HCT116 (cell line): ENCODE measurements at regions not wholly inside any gene's neighbourhood (a gene's known extent, or its start where the extent isn't known, plus 50 kb on each side); places are given as distances from the start of the nearest gene placed in this dataset.

Source experiments
- ATAC-seq: fragments of 200-7000 bp; cut with Tn5 transposase; 2 replicates; pipeline ENCODE4 v1.9.1; 2020; ENCODE audit warnings: mild to moderate bottlenecking, moderate library complexity
- BruUV-seq: library from RNA; stranded (reverse); fragments of 400-500 nt; replicated peaks from 2 replicates; lab custom pipeline; 2021; lab: Mats Ljungman, UMichigan
- CTCF ChIA-PET: fragments of 300-600 bp; sonication (Branson Sonifier 250); formaldehyde crosslinking; loops from one replicate; lab custom pipeline; 2021; ENCODE audit warnings: antibody characterized with exemption; lab: Charles Lee
- POLR2A ChIA-PET: fragments of 300-600, 350-600 bp; sonication (Branson Sonifier 250); formaldehyde crosslinking; loops from one replicate; lab custom pipeline; 2021; ENCODE audit warnings: antibody characterized with exemption; lab: Charles Lee
- RAD21 ChIA-PET, 2 experiments: fragments of 300-600 bp; sonication (Branson Sonifier 250); formaldehyde crosslinking; loops; one replicate each; lab custom pipeline; 2023; ENCODE audit warnings: low total read pairs in 2 of 2; ENCODE audit not compliant: uncharacterized antibody in 2 of 2, unreplicated experiment in 2 of 2, low non-redundant PET in 1 of 2; lab: Charles Lee
- DNase-seq: peaks from one replicate; pipeline ENCODE4 v3.0.0-alpha.2; 2010; ENCODE audit warnings: low read depth, low spot score
- H2AFZ ChIP-seq: fragments of 200-600 bp; shearing (Covaris generic), sonication (generic); 2 replicates; pipeline ENCODE4 v1.6.1; 2017; ENCODE audit warnings: low read depth, mixed run types, mixed read lengths, antibody characterized with exemption, low read length; ENCODE audit not compliant: poor library complexity, severe bottlenecking
- H3K27ac ChIP-seq: 2 replicates; pipeline ENCODE4 v1.5.1; 2012; ENCODE audit warnings: low read depth, low read length
- H3K27me3 ChIP-seq: fragments of 200-600 bp; sonication (generic); 2 replicates; pipeline ENCODE4 v1.6.1; 2016; ENCODE audit warnings: mixed run types, low read length, mixed read lengths; ENCODE audit not compliant: insufficient read depth
- H3K36me3 ChIP-seq, 2 experiments: fragments of 200-500 bp in 1 of 2; fragments of 200-600 bp in 1 of 2; sonication (Bioruptor generic) in 1 of 2; sonication (generic) in 1 of 2; 2 replicates each; pipeline versions ENCODE4 v1.5.1 to v1.6.1; 2014 to 2016; ENCODE audit warnings: low read length in 2 of 2, inconsistent platforms in 1 of 2, mixed read lengths in 1 of 2, mixed run types in 1 of 2; ENCODE audit not compliant: insufficient read depth in 2 of 2, control insufficient read depth in 1 of 2
- H3K4me1 ChIP-seq, 2 experiments: fragments of 200-600 bp in 1 of 2; sonication (generic) in 1 of 2; 2 replicates each; pipeline versions ENCODE4 v1.5.1 to v1.6.1; 2012 to 2017; ENCODE audit warnings: low read length in 2 of 2, inconsistent platforms in 1 of 2, mild to moderate bottlenecking in 1 of 2, mixed read lengths in 1 of 2, mixed run types in 1 of 2, moderate library complexity in 1 of 2; ENCODE audit not compliant: insufficient read depth in 2 of 2, control insufficient read depth in 1 of 2
- H3K4me2 ChIP-seq: fragments of 200-600 bp; sonication (generic); 2 replicates; pipeline ENCODE4 v1.6.1; 2017; ENCODE audit warnings: mixed run types, low read length, mixed read lengths
- H3K4me3 ChIP-seq, 2 experiments: fragments of 200-600 bp in 1 of 2; sonication (generic) in 1 of 2; replicated peaks in 1 of 2; 2 replicates each; pipeline ENCODE4 v1.5.1; 2011 to 2016; ENCODE audit warnings: low read length in 2 of 2, control low read depth in 1 of 2, low read depth in 1 of 2, mild to moderate bottlenecking in 1 of 2, mixed read lengths in 1 of 2, mixed run types in 1 of 2
- H3K79me2 ChIP-seq: fragments of 200-600 bp; sonication (generic); 2 replicates; pipeline ENCODE4 v1.6.1; 2017; ENCODE audit warnings: mild to moderate bottlenecking, mixed run types, low read length, moderate library complexity, mixed read lengths; ENCODE audit not compliant: insufficient read depth
- H3K9ac ChIP-seq: fragments of 200-600 bp; sonication (generic); 2 replicates; pipeline ENCODE4 v1.6.1; 2016; ENCODE audit warnings: low read length, mixed read lengths
- H3K9me2 ChIP-seq: fragments of 200-600 bp; sonication (generic), shearing (Covaris generic); 2 replicates; pipeline ENCODE4 v1.6.1; 2017; ENCODE audit warnings: mixed run types, mild to moderate bottlenecking, moderate library complexity; ENCODE audit not compliant: insufficient read depth
- H3K9me3 ChIP-seq, 2 experiments: fragments of 200-500 bp in 1 of 2; fragments of 200-600 bp in 1 of 2; sonication (Bioruptor generic) in 1 of 2; sonication (generic) in 1 of 2; 2 replicates each; pipeline ENCODE4 v1.6.1; 2014 to 2017; ENCODE audit warnings: low read length in 2 of 2, mixed read lengths in 2 of 2, inconsistent platforms in 1 of 2, low read depth in 1 of 2, mild to moderate bottlenecking in 1 of 2, mixed run types in 1 of 2, moderate library complexity in 1 of 2; ENCODE audit not compliant: control insufficient read depth in 1 of 2, insufficient read depth in 1 of 2
- H4K20me1 ChIP-seq: fragments of 200-600 bp; sonication (generic), shearing (Covaris generic); 2 replicates; pipeline ENCODE4 v1.6.1; 2017; ENCODE audit warnings: mixed run types, mild to moderate bottlenecking, moderate library complexity; ENCODE audit not compliant: insufficient read depth
- ATF3 ChIP-seq: IDR thresholded peaks from 2 replicates; pipeline ENCODE4 v1.6.1; 2012
- CBX3 ChIP-seq: IDR thresholded peaks from 2 replicates; pipeline ENCODE4 v1.6.1; 2012; ENCODE audit warnings: low read depth
- CTCF ChIP-seq, 3 experiments: fragments of 200-600 bp in 1 of 3; sonication (generic) in 1 of 3; IDR thresholded peaks in 2 of 3; conservative IDR thresholded peaks in 1 of 3; 2 replicates each; pipeline ENCODE4 v1.5.1; 2012 to 2017; ENCODE audit warnings: low read depth in 2 of 3, low read length in 2 of 3, antibody characterized with exemption in 1 of 3, borderline replicate concordance in 1 of 3, control low read depth in 1 of 3, mild to moderate bottlenecking in 1 of 3, mixed read lengths in 1 of 3, mixed run types in 1 of 3, moderate library complexity in 1 of 3; ENCODE audit not compliant: insufficient read depth in 1 of 3
- ELF1 ChIP-seq: IDR thresholded peaks from 2 replicates; pipeline ENCODE4 v1.6.1; 2012; ENCODE audit warnings: low read depth, borderline replicate concordance
- FOSL1 ChIP-seq: IDR thresholded peaks from 2 replicates; pipeline ENCODE4 v1.6.1; 2012; ENCODE audit warnings: low read depth
- MAX ChIP-seq: IDR thresholded peaks from 2 replicates; pipeline ENCODE4 v1.6.1; 2012
- POLR2A ChIP-seq: IDR thresholded peaks from 2 replicates; pipeline ENCODE4 v1.7.0; 2011; ENCODE audit warnings: borderline replicate concordance; ENCODE audit not compliant: insufficient read depth, insufficient read length; ENCODE audit errors: extremely low read depth
- POLR2AphosphoS5 ChIP-seq: IDR thresholded peaks from 2 replicates; pipeline ENCODE4 v1.6.1; 2011; ENCODE audit warnings: mild to moderate bottlenecking, low read depth, low read length, moderate library complexity
- REST ChIP-seq: IDR thresholded peaks from 2 replicates; pipeline ENCODE4 v1.6.1; 2012; ENCODE audit warnings: low read depth
- SIN3A ChIP-seq: IDR thresholded peaks from 2 replicates; pipeline ENCODE4 v1.6.1; 2012; ENCODE audit warnings: low read depth
- TCF7L2 ChIP-seq: IDR thresholded peaks from 2 replicates; pipeline ENCODE4 v1.7.0; 2011; ENCODE audit warnings: borderline replicate concordance, inconsistent platforms; ENCODE audit not compliant: insufficient read depth, insufficient read length; ENCODE audit errors: extremely low read depth
- ZBTB33 ChIP-seq: IDR thresholded peaks from 2 replicates; pipeline ENCODE4 v1.6.1; 2011; ENCODE audit warnings: mild to moderate bottlenecking, low read length, moderate library complexity; ENCODE audit not compliant: insufficient replicate concordance; ENCODE audit errors: extremely low read depth
- ZFX ChIP-seq: fragments of 450-650 bp; IDR thresholded peaks from 2 replicates; pipeline ENCODE4 v1.6.1; 2017
- intact Hi-C: fragments of 100-400 bp; cut with micrococcal nuclease; formaldehyde crosslinking; loops from 2 replicates; pipeline ENCODE4 v1.10.0; 2022

GRCh38 chr13:48839171-48839570, 136.5 kb upstream of the FNDC3A start:
- intact Hi-C loops: no loop called here
- no peaks in the 10 kb centered on the region for H3K9me2 ChIP-seq
- no peaks in the 10 kb centered on the region for H3K27me3 ChIP-seq
- H2AFZ ChIP-seq: no peak overlapping the region
- no peak overlapping the region for H3K4me3 ChIP-seq
- H4K20me1 ChIP-seq: no peaks in the 10 kb centered on the region
- H3K79me2 ChIP-seq: no peaks in the 10 kb centered on the region
- ATAC-seq (no peak), DNase-seq (no peak)
- ChIA-PET RAD21 (no interaction called here), CTCF (no interaction called here), POLR2A (no interaction called here)
- no TSS peak for BruUV-seq
- no peak overlapping the region for H3K9ac ChIP-seq
- no peaks in the 10 kb centered on the region for H3K9me3 ChIP-seq
- H3K36me3 ChIP-seq: no peaks in the 10 kb centered on the region
- no peak overlapping the region for H3K4me2 ChIP-seq
- H3K4me1 ChIP-seq: no peaks in the 10 kb centered on the region
- no peak overlapping the region for H3K27ac ChIP-seq
- TF ChIP-seq ATF3 (no peak), ZBTB33 (no peak), CTCF (IDR thresholded peaks at IDR 0.05 in 2 of 3, conservative IDR thresholded peaks at IDR 0.05 in 1 of 3; ENCODE audit: borderline replicate concordance in 1 of 3, insufficient read depth in 1 of 3, low read depth in 2 of 3, low read length in 2 of 3) (no peak), FOSL1 (no peak), POLR2AphosphoS5 (no peak), REST (no peak), ZFX (no peak), POLR2A (no peak), CBX3 (no peak), ELF1 (no peak), TCF7L2 (no peak), MAX (no peak), SIN3A (no peak)
